SK-N-SH treated with all-trans-retinoic acid at 6 μM for 48 hours (cell line): ENCODE measurements at regions not wholly inside any gene's neighbourhood (a gene's known extent, or its start where the extent isn't known, plus 50 kb on each side); places are given as distances from the start of the nearest gene placed in this dataset.

Source experiments
- ATAC-seq: fragments of 200-7000 bp; cut with Tn5 transposase; 3 replicates; pipeline ENCODE4 v1.9.1; 2020; ENCODE audit warnings: mild to moderate bottlenecking, moderate library complexity
- ARNTL ChIP-seq: fragments of 450-650 bp; formaldehyde crosslinking; IDR thresholded peaks from 2 replicates; pipeline ENCODE4 v1.5.0; 2020; ENCODE audit warnings: low read depth, mild to moderate bottlenecking, moderate library complexity, borderline replicate concordance
- BACH2 ChIP-seq: fragments of 250-450 bp; sonication (Bioruptor Pico); IDR thresholded peaks from 2 replicates; pipeline ENCODE4 v1.9.0; 2021; ENCODE audit warnings: mild to moderate bottlenecking, borderline replicate concordance
- CREB5 ChIP-seq: fragments of 250-450 bp; sonication (Bioruptor Pico); IDR thresholded peaks from 2 replicates; pipeline ENCODE4 v1.5.1; 2020; ENCODE audit warnings: low read depth, mild to moderate bottlenecking, moderate library complexity
- CSDC2 ChIP-seq: fragments of 250-450 bp; sonication (Bioruptor Pico); IDR thresholded peaks from 2 replicates; pipeline ENCODE4 v1.5.0; 2020; ENCODE audit warnings: mild to moderate bottlenecking, moderate library complexity
- CSRNP3 ChIP-seq: fragments of 250-450 bp; sonication (Bioruptor Pico); IDR thresholded peaks from 2 replicates; pipeline ENCODE4 v1.5.1; 2021; ENCODE audit warnings: mild to moderate bottlenecking, moderate library complexity
- GLIS3 ChIP-seq: fragments of 250-450 bp; sonication (Bioruptor Pico); IDR thresholded peaks from 2 replicates; pipeline ENCODE4 v1.5.0; 2020; ENCODE audit warnings: mild to moderate bottlenecking, moderate library complexity
- ISL1 ChIP-seq: fragments of 250-450 bp; sonication (Bioruptor Pico); IDR thresholded peaks from 2 replicates; pipeline ENCODE4 v2.1.2; 2022; ENCODE audit warnings: mild to moderate bottlenecking, moderate library complexity
- OSR1 ChIP-seq: fragments of 250-450 bp; sonication (Bioruptor Pico); IDR thresholded peaks from 2 replicates; pipeline ENCODE4 v1.8.0; 2022; ENCODE audit warnings: moderate library complexity, mild to moderate bottlenecking, inconsistent platforms
- POU6F1 ChIP-seq: fragments of 250-450 bp; sonication (Bioruptor Pico); IDR thresholded peaks from 2 replicates; pipeline ENCODE4 v1.8.0; 2021; ENCODE audit warnings: low read depth, mild to moderate bottlenecking, moderate library complexity, borderline replicate concordance
- RARB ChIP-seq: fragments of 250-450 bp; sonication (Bioruptor Pico); IDR thresholded peaks from 2 replicates; pipeline ENCODE4 v1.8.0; 2021; ENCODE audit warnings: mild to moderate bottlenecking, moderate library complexity
- SNAI2 ChIP-seq: fragments of 250-450 bp; sonication (Bioruptor Pico); IDR thresholded peaks from 2 replicates; pipeline ENCODE4 v1.5.0; 2020; ENCODE audit warnings: mild to moderate bottlenecking, moderate library complexity
- TOX ChIP-seq: fragments of 250-450 bp; sonication (Bioruptor Pico); IDR thresholded peaks from 2 replicates; pipeline ENCODE4 v1.8.0; 2021; ENCODE audit warnings: mild to moderate bottlenecking, moderate library complexity, borderline replicate concordance
- ZC3H10 ChIP-seq: fragments of 250-450 bp; sonication (Bioruptor Pico); IDR thresholded peaks from 2 replicates; pipeline ENCODE4 v1.5.1; 2021; ENCODE audit warnings: mild to moderate bottlenecking, moderate library complexity
- ZFP3 ChIP-seq: fragments of 250-450 bp; sonication (Bioruptor Pico); IDR thresholded peaks from 2 replicates; pipeline ENCODE4 v1.5.0; 2020; ENCODE audit warnings: mild to moderate bottlenecking, moderate library complexity
- ZFP30 ChIP-seq: fragments of 450-650 bp; formaldehyde crosslinking; IDR thresholded peaks from 2 replicates; pipeline ENCODE4 v1.5.0; 2022; ENCODE audit warnings: mild to moderate bottlenecking, moderate library complexity
- ZNF565 ChIP-seq: fragments of 450-650 bp; formaldehyde crosslinking; conservative IDR thresholded peaks from 2 replicates; pipeline ENCODE4 v1.5.0; 2020; ENCODE audit warnings: low read depth, mild to moderate bottlenecking, moderate library complexity
- ZNF70 ChIP-seq: fragments of 450-650 bp; formaldehyde crosslinking; IDR thresholded peaks from 2 replicates; pipeline ENCODE4 v1.5.0; 2020; ENCODE audit warnings: mild to moderate bottlenecking, moderate library complexity
- ZNF8 ChIP-seq: fragments of 450-650 bp; formaldehyde crosslinking; IDR thresholded peaks from 2 replicates; pipeline ENCODE4 v1.5.0; 2020; ENCODE audit warnings: mild to moderate bottlenecking, moderate library complexity
- TF ChIP-seq, protein P1 (sequence below): fragments of 250-450 bp; sonication (Bioruptor Pico); IDR thresholded peaks from 2 replicates; pipeline ENCODE4 v1.8.0; 2020; ENCODE audit warnings: mild to moderate bottlenecking, moderate library complexity, borderline replicate concordance
- TF ChIP-seq, protein P2 (sequence below): fragments of 250-450 bp; sonication (Bioruptor Pico); IDR thresholded peaks from 2 replicates; pipeline ENCODE4 v1.5.0; 2020; ENCODE audit warnings: mild to moderate bottlenecking, moderate library complexity

GRCh38 chr6:871503-871902 is 178.6 kb upstream of the EXOC2 start:
- ATAC-seq = no peak
- TF ChIP-seq POU6F1 = no peak
- no peak for TF ChIP-seq ZFP3 (CRISPR knock-in tag)
- TF ChIP-seq ZNF70 (CRISPR knock-in tag) = no peak
- TF ChIP-seq ZFP30 (CRISPR knock-in tag) = no peak
- TF ChIP-seq ARNTL (CRISPR knock-in tag) = no peak
- TF ChIP-seq CREB5 = no peak

DNA sequence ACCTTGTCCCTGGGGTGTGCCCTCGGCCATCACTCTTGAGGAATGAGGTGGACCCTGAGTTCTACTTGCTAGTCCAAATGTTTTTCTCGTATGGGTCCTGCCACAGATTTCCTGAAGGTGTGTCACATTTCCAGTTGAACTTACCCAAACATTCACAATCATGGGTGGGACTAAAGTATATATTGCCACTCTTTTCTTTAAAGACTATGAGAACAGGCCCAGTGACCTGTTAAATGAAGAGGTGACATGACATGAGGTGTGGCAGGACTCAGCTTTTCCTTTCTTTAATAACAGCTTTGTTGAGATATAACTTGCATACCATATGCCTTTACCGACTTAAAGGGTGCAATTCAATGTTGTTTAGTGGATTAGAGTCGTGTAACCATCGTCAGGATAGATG is 177.2 kb upstream of the EXOC2 start:
- TF ChIP-seq, protein P1, sequence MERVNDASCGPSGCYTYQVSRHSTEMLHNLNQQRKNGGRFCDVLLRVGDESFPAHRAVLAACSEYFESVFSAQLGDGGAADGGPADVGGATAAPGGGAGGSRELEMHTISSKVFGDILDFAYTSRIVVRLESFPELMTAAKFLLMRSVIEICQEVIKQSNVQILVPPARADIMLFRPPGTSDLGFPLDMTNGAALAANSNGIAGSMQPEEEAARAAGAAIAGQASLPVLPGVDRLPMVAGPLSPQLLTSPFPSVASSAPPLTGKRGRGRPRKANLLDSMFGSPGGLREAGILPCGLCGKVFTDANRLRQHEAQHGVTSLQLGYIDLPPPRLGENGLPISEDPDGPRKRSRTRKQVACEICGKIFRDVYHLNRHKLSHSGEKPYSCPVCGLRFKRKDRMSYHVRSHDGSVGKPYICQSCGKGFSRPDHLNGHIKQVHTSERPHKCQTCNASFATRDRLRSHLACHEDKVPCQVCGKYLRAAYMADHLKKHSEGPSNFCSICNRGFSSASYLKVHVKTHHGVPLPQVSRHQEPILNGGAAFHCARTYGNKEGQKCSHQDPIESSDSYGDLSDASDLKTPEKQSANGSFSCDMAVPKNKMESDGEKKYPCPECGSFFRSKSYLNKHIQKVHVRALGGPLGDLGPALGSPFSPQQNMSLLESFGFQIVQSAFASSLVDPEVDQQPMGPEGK (CRISPR knock-in tag) = no peak
- TF ChIP-seq SNAI2 (CRISPR knock-in tag) (no peak), CREB5 (no peak), GLIS3 (CRISPR knock-in tag) (no peak), ZNF70 (CRISPR knock-in tag) (no peak)
- no peak for ATAC-seq

GRCh38 chr6:868201-868600 is 175.3 kb upstream of the EXOC2 start:
- no peak for ATAC-seq
- TF ChIP-seq TOX (CRISPR knock-in tag) (no peak), ZNF8 (CRISPR knock-in tag) (no peak), ZNF565 (no peak), CSRNP3 (no peak)
- TF ChIP-seq, all 23 proteins: peak for 0

- no peak for ATAC-seq
- no peak for TF ChIP-seq POU6F1
- no peak for TF ChIP-seq ZNF70 (CRISPR knock-in tag)
- no peak for TF ChIP-seq ZNF565
- no peak for TF ChIP-seq CSDC2
- TF ChIP-seq ZFP3 (CRISPR knock-in tag) = no peak
- TF ChIP-seq CREB5 = no peak
- TF ChIP-seq RARB (CRISPR knock-in tag) = no peak
- no peak for TF ChIP-seq ISL1 (CRISPR knock-in tag)
- no peak for TF ChIP-seq GLIS3 (CRISPR knock-in tag)
- TF ChIP-seq, protein P1 (CRISPR knock-in tag) = no peak
- TF ChIP-seq TOX (CRISPR knock-in tag) = no peak
- TF ChIP-seq ZC3H10 (CRISPR knock-in tag) = no peak
- no peak for TF ChIP-seq OSR1
- no peak for TF ChIP-seq ZNF8 (CRISPR knock-in tag)
- TF ChIP-seq ARNTL (CRISPR knock-in tag) = no peak
- TF ChIP-seq, protein P2, sequence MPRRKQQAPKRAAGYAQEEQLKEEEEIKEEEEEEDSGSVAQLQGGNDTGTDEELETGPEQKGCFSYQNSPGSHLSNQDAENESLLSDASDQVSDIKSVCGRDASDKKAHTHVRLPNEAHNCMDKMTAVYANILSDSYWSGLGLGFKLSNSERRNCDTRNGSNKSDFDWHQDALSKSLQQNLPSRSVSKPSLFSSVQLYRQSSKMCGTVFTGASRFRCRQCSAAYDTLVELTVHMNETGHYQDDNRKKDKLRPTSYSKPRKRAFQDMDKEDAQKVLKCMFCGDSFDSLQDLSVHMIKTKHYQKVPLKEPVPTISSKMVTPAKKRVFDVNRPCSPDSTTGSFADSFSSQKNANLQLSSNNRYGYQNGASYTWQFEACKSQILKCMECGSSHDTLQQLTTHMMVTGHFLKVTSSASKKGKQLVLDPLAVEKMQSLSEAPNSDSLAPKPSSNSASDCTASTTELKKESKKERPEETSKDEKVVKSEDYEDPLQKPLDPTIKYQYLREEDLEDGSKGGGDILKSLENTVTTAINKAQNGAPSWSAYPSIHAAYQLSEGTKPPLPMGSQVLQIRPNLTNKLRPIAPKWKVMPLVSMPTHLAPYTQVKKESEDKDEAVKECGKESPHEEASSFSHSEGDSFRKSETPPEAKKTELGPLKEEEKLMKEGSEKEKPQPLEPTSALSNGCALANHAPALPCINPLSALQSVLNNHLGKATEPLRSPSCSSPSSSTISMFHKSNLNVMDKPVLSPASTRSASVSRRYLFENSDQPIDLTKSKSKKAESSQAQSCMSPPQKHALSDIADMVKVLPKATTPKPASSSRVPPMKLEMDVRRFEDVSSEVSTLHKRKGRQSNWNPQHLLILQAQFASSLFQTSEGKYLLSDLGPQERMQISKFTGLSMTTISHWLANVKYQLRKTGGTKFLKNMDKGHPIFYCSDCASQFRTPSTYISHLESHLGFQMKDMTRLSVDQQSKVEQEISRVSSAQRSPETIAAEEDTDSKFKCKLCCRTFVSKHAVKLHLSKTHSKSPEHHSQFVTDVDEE (CRISPR knock-in tag) = no peak
- TF ChIP-seq BACH2 (CRISPR knock-in tag) = no peak
Observed at GRCh38 chr6:867378-867777, 174.4 kb upstream of the EXOC2 start.
